NCI-H128 (cell line): ENCODE measurements at regions not wholly inside any gene's neighbourhood (a gene's known extent, or its start where the extent isn't known, plus 50 kb on each side); places are given as distances from the start of the nearest gene placed in this dataset.

Experiments used
- DNase-seq: peaks from one replicate; lab custom pipeline; 2025; ENCODE audit not compliant: unreplicated experiment; lab: John Stamatoyannopoulos, UW

DNA sequence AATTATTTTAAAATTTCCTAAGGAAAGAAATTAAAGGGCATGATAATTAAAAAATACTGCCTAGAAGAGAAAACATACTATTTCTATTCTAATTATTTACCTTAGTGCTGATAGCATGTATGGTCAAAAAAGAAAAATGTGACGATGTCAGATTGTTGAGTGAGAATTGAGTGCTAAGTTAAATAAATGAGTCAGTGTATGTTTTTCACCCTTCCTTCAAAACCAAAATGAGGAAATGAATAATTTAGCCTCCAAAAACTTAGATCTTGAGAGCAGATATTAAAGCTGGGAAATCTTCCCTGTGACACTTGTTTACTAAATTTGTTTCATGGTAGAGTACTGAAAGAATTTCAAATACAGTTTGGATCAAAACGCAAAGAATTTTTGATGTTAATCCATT is 58.6 kb upstream of the NYAP2 start:
- DNase-seq, result no peak

DNA sequence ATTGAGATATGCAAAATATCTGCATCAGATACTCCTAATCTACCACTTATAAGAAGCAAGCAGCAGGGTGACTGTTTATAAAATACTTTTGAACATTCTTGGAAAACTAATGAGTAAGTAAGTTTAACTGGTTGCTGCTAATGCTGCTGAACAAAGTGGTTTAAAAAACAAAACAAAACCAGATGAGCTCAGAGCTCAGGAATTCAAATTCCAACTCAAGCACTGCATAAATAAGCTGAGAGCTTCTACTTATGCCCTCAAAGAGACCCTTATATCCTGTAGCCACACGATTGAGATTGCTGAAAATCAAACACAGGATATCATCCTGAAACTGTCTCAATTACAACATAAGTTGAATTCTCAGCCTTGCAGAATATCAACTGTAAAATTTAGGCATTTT is 62.3 kb upstream of the NYAP2 start:
- DNase-seq, result no peak

DNA sequence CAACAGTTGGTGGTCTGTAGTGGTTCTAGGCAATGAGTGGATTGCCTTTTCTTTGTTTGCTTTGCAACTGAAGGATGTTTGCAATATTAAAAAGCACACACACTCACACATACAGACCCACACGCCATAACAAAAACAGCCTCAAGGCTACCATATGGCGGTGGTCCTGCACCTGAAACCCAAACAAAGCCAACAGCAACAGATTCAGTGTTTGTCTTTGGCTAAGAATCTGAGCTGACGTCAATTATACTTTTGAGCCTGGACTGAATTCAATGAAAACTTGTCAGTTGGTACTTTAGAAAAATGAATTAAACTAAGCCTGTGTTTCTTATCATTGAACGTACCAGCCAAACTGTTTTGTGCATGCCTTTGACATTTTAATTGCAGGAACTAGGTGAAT is 65.0 kb upstream of the NYAP2 start:
- DNase-seq, result peak; percentile 48

DNA sequence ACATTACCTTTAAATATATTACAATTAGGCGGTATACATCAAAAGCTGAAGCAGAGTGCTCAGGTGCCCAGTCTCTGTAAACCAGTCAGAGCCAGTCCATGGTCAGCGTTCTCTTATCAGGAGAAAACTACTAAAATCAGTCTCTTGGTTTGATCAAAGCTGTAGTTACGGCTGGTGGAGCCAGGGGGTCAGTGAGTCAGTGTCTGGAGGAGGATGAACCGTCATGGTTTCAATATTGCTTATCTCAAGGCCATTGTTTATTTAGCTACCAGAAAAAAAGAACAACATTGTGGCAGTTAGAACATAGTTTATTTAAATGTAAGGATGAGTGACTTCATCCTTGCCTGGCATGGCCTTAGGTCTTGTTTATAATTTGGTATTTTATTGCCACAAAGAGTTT is 71.3 kb upstream of the NYAP2 start:
- no peak for DNase-seq

DNA sequence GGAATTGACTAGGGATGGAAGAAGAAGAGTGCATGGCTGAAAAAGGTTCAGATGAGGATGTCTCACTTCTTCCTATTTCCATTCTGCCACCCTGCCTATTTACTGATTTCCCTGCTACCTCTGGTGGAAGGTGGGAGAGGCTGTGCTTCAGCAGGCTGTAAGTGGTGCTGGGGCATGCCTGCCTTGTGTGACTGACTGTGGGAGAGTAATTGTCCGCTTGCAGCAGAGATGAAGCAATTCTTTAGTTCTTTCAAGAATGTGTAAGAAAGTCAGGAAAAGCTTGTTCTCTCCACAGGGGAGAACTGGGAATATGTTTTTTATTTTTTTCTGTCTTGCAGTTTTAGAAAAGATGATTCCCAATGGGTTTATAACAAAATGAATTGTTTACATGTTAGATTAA is 72.5 kb upstream of the NYAP2 start:
- DNase-seq, result no peak

DNA sequence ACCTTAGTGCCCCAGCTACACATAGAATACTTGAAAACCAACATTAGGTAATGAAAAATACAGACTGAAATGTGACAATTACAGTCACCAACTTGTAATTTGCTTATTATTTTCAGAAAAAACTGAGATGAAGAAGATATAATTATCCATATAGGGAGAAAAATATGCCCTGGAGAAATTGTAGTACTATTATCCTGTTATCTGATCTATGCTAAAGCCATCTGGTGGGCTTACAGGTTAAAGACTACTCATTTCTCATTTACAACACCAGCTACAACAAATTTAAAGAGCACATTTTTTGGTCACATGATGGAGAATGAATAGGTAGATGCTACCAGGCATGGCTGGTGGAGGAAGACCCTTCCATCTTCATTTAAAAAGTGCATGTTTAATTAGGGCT is 79.6 kb upstream of the NYAP2 start:
- no peak for DNase-seq

DNA sequence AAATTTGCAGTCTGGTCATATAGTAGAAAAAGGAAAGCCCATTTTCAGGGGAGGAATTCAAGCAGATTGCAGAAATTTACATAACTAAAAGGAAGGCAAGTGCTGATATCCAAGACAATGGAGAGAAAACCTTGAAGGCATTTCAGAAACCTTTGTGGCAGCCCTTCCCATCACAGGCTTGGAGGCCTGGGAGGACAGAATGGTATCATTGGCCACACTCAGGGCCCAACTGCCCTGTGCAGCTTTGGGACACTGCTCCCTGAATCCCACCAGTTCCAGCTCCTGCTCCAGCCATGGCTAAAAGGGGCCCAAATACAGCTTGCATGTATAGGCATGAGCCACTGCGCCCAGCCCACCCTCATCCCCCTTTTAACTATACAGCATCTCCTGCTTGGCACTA is 81.1 kb upstream of the NYAP2 start:
- no peak for DNase-seq

DNA sequence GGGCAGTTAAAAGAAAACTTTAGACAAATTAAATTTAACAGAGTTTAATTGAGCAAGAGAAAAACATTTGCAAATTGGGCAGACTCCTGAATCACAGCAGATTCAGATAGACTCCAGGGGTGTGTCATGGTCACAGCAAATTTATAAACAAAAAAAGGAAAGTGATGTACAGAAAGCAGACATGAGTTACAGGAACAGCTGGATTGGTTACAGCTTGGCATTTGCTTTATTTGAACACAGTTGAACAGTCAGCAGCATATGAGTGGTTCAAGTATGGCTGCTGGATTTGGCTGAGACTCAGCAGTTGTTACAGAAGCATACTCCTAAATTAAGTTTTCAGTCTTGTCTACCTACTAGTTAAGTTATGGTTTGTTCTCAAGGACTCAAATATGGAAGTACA is 82.3 kb upstream of the NYAP2 start:
- DNase-seq, result no peak

DNA sequence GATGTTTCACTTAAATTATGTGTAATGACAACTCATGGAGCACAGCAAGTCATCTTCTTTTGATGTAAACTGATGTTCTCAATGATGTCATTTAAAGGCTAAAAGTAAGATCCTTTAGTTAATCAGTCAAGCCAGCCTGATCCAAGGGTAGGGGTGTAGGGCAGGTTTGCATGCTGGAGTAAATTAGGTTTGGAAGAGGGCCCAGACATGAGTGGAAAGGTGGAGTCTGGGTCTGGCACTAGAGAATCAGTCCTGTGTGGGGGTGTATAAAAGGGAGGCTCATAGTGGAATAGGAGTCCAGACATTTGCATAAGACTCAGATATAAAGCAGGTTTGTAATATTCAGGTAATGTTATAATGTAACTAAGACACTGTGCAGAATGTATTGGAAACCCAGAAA is 88.8 kb upstream of the NYAP2 start:
- no peak for DNase-seq

DNA sequence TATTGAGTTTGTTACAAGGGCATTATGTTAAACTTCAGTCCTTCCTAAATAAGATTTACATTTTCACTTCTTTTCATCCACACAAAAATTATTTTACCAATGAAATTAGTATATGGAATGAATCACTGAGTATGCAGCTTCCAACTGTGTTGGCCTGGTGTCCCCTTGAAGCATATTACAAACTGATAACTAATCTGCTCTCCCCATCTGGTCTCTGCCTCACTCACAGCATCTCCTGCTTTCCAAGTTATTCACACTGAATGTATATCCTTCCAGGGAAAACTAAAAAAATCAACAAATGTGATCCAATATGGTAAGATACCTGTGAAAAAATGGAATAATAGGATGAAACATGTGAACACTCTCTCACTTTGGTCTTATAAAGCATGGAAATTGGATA is 90.0 kb upstream of the NYAP2 start:
- no peak for DNase-seq

DNA sequence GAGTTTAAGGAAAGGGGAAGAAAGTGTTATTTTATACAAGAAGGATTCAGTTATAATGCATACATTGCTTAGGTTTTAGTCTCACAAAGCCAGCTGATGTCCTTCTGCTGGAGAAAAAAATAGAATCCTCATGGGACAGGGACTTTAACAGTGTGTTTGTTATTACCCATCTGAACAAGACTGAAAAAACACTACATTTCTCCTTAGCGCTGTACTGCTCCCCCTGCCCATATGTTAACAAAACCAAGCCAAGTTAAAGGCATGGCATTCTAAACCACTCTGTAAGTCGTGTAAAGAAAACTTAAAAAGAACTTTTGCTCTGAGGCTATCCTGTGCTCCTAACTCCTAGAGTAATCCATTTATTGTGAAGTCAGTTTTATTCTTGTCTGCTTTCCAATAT is 102.6 kb upstream of the NYAP2 start:
- no peak for DNase-seq

DNA sequence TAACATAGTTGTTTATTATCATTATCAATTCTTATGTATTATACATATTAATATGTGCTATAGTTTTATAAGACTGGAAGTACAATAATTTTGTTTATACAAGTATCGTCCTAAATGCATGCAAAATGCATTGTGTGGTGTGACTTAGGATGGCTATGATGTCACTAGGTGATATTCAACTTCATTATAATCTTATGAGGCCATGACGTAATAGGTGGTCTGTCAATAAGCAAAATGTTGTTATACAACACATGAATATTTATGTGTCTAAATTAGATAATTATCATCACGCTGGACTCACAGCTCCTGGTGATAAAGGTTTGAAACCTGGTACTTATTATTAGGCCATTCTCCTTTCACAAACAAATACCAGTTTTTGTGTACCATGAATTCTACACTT is 104.4 kb upstream of the NYAP2 start:
- DNase-seq, result no peak

DNA sequence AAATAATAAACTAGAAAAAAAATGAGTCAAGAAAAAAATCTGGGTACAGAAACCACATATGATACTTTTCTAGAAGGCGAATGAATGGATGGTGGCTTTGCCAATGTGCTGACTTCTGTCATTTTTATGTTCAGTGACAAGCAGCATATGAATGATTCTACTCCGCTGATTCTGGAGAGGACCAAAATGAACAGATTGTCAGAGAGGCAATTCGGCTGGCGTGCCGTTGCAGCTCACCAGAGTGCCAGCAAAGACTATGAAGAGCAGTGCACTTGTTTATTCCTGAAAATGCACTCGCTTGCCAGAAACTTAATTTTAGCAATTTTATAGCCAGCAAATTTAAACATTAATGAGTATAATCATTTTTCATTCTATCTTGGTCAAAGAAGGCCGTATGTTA is 105.9 kb upstream of the NYAP2 start:
- no peak for DNase-seq

DNA sequence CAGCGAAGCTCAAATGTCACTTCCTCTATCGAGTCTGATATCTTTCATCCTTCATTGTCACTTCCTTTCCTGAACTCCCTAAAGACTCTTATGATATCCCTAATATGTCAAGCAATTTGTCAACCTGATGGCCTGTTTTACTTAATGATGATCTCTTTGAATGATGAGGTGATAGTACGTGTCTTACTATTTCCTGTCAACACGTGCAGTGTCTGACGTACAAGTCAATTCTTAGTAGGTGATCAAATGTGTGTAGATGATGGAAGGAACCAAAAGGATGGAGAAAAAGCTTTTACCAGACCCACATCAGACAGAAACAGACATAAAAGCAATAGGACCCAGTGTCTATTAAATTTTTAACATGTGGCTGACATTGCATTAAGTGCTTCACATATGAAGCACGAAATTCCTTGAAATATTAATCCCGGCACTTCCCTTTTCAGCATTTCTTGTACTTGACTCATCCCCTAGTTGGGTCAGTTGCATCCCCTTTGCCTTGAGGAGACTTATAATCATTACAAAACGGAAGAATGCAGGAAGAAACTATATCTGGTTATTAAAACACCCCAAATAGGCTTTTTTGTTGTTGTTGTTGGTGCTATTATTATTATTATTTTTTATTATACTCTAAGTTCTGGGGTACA is 108.6 kb upstream of the NYAP2 start:
- no peak for DNase-seq

DNA sequence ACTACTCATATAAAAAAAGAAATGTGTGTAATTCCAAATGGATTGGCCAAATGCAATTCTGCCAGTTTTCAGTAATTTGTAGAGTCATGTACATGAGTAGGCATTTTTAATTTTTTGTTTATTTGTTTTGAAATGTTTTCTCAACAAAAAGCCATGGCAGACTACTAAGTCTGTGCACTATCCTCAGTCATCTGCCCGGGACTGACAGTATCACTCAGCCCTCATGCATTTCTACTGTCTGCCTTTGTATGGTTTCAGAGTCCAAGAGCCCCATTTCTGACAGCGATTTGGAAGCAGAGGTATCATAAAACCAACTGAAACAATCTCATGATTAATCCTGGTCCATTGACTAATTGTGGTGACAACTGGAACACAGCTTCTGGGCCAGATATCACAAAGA is 109.9 kb upstream of the NYAP2 start:
- DNase-seq, result no peak

DNA sequence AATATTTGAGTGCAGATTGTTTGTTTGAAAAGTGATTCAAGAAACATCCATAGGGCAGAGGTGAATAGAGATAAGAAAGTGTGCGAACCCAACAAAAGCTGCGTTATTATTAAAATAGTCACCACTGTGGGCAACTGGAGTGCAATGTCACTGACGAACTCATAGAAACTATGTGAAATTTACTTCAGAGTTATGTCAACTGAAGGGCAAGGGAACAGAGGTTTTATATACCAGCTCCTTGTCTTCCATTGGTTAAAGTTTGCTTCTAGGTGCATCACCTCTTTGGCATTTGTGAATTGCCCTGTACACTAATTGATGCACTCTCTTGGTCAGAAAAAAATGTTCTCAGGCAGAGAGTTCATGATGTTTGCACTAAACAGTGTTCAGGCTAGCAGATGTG is 110.5 kb upstream of the NYAP2 start:
- no peak for DNase-seq

DNA sequence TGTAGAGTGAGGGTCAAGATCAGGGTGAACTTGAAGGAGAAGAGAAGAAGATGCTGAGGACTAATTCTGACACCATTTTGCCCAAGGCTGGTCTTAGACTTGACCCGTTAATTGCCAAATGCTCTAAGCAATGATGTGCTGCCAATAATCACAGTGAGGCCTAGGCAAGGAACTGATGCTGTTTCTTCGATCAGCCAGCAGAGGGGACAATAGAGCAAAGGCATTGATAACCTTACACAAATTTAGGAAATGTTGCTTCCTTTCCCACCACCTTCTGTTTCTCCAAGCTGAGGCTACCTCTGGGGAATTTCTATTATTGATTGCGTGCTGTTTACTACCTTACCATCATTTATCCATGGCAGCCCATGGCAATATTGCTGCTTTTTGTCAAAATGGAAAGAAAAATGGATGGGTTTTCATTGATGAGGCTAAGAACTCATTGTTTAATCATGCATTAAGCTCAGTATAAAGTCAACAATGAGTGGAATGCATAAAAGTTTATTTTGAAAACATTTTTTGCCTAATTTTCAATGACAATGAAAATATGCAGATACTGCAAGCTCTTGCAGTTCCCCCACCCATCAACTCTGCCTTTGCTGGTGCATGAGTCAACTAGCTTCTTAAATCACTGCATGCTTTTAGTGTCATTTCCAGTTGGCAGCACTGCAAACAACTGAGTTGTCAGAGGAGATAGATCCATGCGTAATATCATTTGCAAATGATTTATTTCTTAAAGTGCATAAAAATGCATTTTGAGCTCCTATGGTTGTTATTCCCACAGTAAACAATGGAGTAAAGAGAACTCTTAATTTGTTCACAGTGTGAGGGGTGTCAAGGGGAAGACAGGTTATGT is 116.4 kb upstream of the NYAP2 start:
- DNase-seq, result no peak

DNA sequence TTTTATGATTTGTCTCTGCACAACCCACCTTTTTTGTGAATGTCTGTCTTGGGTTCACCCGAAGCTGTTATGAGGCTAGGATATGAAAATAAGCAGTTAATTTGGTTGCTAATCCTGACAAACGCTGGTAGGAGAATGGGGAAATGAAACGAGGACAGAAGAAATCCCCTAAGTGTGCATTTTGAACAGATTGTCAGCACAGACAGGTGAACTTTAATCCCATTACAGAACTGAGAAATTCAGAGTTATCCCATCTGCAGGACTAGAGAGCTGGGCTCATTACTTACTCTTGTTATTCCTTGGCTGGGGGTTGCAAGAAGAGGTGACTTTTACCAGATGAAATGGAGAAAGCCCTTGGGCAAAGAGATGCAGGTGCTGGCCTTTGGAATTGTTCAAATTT is 123.3 kb upstream of the NYAP2 start:
- DNase-seq, result no peak

DNA sequence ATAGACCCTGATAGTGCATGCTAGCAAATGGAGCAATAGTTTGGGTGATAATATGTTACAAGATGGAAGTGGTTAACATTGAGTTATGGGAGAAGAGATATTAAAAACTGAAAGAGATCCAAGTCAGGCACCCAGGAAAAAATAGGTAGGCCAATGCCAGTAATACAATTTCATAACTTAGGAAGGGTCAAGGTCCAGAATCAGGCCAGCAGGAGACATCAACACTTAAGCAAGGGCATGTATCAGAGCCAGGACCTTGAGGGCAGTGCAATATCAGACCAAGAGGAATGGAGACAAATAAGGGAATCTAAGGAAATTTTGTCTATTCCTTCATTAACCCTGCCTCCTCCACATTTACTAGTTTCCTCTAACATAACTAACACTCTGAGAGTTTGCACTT is 124.1 kb upstream of the NYAP2 start:
- DNase-seq, result no peak

DNA sequence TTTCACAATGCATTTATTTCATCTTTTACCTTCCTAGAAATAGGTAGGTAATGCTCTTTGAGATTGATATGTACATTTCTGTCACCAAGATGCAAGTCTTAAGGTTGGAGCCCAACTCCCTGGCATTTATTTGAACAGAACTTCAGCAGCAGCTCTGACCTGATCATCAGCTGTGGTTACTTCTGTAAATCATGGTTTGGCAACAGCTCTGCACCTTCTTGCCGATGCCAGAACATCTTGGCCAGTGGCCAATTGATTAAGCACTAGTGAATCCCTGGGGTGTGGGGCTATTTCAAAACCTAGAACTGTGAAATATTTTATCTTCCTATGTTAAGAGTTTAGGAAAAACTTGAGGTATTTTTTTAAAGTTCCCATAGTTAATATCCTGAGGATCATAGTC is 124.8 kb upstream of the NYAP2 start:
- DNase-seq, result peak; percentile 13

DNA sequence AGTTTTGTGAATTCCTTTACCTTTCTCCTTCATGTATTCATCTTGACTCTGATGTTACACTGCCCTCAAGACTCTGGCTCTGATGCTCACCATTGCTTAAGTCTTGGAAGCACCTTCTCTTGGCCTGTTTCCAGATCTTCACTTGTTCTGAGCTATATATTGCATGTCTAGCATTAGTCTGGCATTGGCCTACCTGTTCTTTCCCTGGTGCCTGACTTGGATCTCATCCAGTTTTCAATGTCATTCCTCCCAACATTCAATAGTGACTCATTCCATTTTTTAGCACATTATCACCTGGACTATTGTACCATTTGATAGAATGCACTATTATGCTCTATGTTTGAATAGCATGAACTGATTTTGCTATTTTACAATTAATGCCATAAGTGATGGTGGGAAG is 127.3 kb upstream of the NYAP2 start:
- DNase-seq, result no peak

DNA sequence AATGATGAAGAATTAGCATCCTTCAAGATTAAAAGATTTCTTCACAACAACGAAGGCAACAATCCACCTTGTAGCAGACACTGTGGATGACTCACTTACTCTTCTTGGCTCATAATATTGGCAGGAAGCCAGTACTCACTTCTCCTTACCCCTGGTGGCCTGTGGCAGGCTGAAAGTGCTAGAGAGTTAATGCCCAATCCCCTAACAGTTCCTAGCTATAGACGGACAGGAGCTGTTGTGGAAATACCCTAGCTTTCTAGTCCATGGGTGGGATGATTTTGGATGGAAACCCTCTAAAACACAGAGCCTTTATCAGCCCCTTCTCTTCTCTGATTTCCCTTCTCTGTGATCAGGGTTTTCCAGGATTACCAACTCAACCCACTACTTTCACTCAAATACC is 128.6 kb upstream of the NYAP2 start:
- DNase-seq, result no peak

DNA sequence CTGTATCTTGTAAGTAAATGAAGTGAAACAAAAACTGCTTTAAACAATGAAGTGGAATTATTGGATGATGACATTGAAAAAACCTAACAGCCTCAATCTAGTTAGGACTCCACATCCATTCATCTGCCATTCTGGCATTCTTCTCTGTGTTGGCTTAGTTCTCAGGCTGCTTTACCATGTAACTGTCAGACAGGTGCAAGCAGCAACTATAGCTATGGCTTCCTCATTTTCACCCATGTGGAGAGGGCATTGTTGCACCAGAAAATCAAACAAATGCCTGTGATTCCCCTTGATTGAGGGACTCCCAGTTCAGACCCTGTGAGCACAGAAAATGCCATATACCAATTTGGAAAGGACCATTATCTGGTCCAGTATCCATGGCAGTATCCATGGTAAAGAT is 129.5 kb upstream of the NYAP2 start:
- no peak for DNase-seq
